KMS-11 (cell line): ENCODE measurements at regions not wholly inside any gene's neighbourhood (a gene's known extent, or its start where the extent isn't known, plus 50 kb on each side); places are given as distances from the start of the nearest gene placed in this dataset.

Source experiments
- H2AFZ ChIP-seq: fragments of 200-600 bp; sonication (generic); 2 replicates; pipeline ENCODE4 v1.6.1; 2016; ENCODE audit warnings: antibody characterized with exemption, mixed run types, low read depth
- H3K27ac ChIP-seq: fragments of 200-600 bp; sonication (generic); 2 replicates; pipeline ENCODE4 v1.6.1; 2016; ENCODE audit warnings: mild to moderate bottlenecking, mixed run types
- H3K27me3 ChIP-seq: fragments of 200-600 bp; sonication (generic); 2 replicates; pipeline ENCODE4 v1.6.1; 2017; ENCODE audit warnings: mild to moderate bottlenecking, low read depth, mixed run types, moderate library complexity; ENCODE audit not compliant: insufficient read depth
- H3K36me3 ChIP-seq: fragments of 200-600 bp; sonication (generic); 2 replicates; pipeline ENCODE4 v1.6.1; 2017; ENCODE audit warnings: mild to moderate bottlenecking, mixed run types; ENCODE audit not compliant: insufficient read depth
- H3K4me1 ChIP-seq: fragments of 200-600 bp; sonication (generic); 2 replicates; pipeline ENCODE4 v1.6.1; 2016; ENCODE audit warnings: mild to moderate bottlenecking, low read depth, mixed run types; ENCODE audit not compliant: poor library complexity, severe bottlenecking
- H3K4me2 ChIP-seq: fragments of 200-600 bp; sonication (generic); 2 replicates; pipeline ENCODE4 v1.7.0; 2016; ENCODE audit warnings: mild to moderate bottlenecking, mixed run types
- H3K4me3 ChIP-seq: fragments of 200-600 bp; sonication (generic); IDR thresholded peaks from 2 replicates; pipeline ENCODE4 v1.6.1; 2017; ENCODE audit warnings: low read depth, low read length, mixed read lengths; ENCODE audit not compliant: insufficient read depth
- H3K79me2 ChIP-seq: fragments of 200-600 bp; sonication (generic); 2 replicates; pipeline ENCODE4 v1.6.1; 2016; ENCODE audit warnings: low read depth, mixed run types; ENCODE audit not compliant: insufficient read depth
- H3K9ac ChIP-seq: fragments of 200-600 bp; sonication (generic); 2 replicates; pipeline ENCODE4 v1.6.1; 2016; ENCODE audit warnings: mild to moderate bottlenecking, mixed run types
- H4K20me1 ChIP-seq: fragments of 200-600 bp; sonication (generic); 2 replicates; pipeline ENCODE4 v1.6.1; 2016; ENCODE audit warnings: mild to moderate bottlenecking, mixed run types; ENCODE audit not compliant: insufficient read depth
- TF ChIP-seq, protein P1 (sequence below): fragments of 200-600 bp; sonication (generic); conservative IDR thresholded peaks from 2 replicates; pipeline ENCODE4 v1.6.1; 2017; ENCODE audit warnings: low read depth, mild to moderate bottlenecking, antibody characterized with exemption, low read length, moderate library complexity, mixed read lengths

- Histone ChIP-seq H3K4me2 (no peak overlapping the region), H3K4me1 (no peaks in the 10 kb centered on the region), H3K4me3 (no peak overlapping the region), H2AFZ (no peak overlapping the region), H3K27me3 (no peaks in the 10 kb centered on the region), H3K36me3 (no peaks in the 10 kb centered on the region), H3K79me2 (no peaks in the 10 kb centered on the region), H3K27ac (no peak overlapping the region), H3K9ac (no peak overlapping the region), H4K20me1 (no peaks in the 10 kb centered on the region)
- TF ChIP-seq, protein P1, sequence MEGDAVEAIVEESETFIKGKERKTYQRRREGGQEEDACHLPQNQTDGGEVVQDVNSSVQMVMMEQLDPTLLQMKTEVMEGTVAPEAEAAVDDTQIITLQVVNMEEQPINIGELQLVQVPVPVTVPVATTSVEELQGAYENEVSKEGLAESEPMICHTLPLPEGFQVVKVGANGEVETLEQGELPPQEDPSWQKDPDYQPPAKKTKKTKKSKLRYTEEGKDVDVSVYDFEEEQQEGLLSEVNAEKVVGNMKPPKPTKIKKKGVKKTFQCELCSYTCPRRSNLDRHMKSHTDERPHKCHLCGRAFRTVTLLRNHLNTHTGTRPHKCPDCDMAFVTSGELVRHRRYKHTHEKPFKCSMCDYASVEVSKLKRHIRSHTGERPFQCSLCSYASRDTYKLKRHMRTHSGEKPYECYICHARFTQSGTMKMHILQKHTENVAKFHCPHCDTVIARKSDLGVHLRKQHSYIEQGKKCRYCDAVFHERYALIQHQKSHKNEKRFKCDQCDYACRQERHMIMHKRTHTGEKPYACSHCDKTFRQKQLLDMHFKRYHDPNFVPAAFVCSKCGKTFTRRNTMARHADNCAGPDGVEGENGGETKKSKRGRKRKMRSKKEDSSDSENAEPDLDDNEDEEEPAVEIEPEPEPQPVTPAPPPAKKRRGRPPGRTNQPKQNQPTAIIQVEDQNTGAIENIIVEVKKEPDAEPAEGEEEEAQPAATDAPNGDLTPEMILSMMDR = no peak
Measured at GRCh38 chr11:81744336-81745116, 989.1 kb downstream of the FAM181B start.

DNA sequence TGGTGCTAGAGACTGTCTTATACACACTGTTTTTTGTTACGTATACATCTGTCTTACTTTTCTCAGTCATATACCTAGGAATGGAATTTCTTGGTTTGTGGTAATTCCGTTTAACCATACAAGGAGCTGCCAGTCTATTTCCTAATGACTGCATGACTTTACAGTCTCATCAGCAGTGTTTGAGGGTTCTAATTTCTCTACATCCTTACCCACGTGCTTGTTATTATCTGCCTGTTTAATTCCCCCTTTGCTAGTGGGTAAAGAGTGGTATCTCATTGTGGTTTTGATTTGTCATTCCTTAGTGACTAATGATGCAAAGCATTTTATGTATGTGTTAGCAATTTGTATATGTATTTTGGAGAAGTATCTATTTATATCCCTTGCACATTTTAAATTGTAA lies 1008.0 kb downstream of the FAM181B start:
- Histone ChIP-seq H2AFZ (no peak overlapping the region), H3K36me3 (no peaks in the 10 kb centered on the region), H4K20me1 (no peaks in the 10 kb centered on the region), H3K27me3 (no peaks in the 10 kb centered on the region), H3K4me3 (no peak overlapping the region), H3K4me2 (no peak overlapping the region), H3K79me2 (no peaks in the 10 kb centered on the region), H3K4me1 (no peaks in the 10 kb centered on the region), H3K9ac (no peak overlapping the region), H3K27ac (no peak overlapping the region)
- TF ChIP-seq, protein P1 = no peak

DNA sequence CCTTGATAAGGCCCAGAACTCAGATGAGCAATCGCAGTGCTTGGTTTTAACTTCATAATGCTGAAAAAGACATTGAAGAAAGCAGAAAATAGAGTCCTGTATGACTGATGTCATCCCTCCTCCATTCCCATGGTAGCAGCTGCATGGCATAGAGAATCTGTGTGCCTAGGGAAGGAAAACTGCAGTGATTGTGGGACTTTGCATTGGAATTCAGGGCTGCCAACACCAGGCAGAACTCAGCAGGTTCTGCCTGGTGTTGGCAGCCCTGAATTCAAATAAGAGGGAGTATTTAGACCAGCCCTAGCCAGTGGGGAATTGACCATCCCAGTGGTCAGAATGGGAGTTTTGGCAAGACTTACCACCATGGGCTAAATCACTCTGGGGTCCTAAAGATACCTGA lies 1016.0 kb downstream of the FAM181B start:
- Histone ChIP-seq H2AFZ (no peak overlapping the region), H3K27me3 (no peaks in the 10 kb centered on the region), H4K20me1 (no peaks in the 10 kb centered on the region), H3K9ac (no peak overlapping the region), H3K36me3 (no peaks in the 10 kb centered on the region), H3K4me3 (no peak overlapping the region), H3K4me1 (no peaks in the 10 kb centered on the region), H3K79me2 (no peaks in the 10 kb centered on the region), H3K4me2 (no peak overlapping the region), H3K27ac (no peak overlapping the region)
- TF ChIP-seq, protein P1 = no peak

- no peak overlapping the region for H3K27ac ChIP-seq
- no peak overlapping the region for H2AFZ ChIP-seq
- no peak overlapping the region for H3K9ac ChIP-seq
- H4K20me1 ChIP-seq = no peaks in the 10 kb centered on the region
- no peak overlapping the region for H3K4me2 ChIP-seq
- H3K36me3 ChIP-seq = no peaks in the 10 kb centered on the region
- no peak overlapping the region for H3K4me3 ChIP-seq
- TF ChIP-seq, protein P1 = peak; percentile 41; the same call in 1 of the 2 replicates
- no peaks in the 10 kb centered on the region for H3K27me3 ChIP-seq
- H3K79me2 ChIP-seq = no peaks in the 10 kb centered on the region
- peaks cover 3% of the 10 kb centered on the region for H3K4me1 ChIP-seq
Measured at GRCh38 chr11:81707881-81708280, 1025.8 kb downstream of the FAM181B start.
